ENCODE measurements at regions not wholly inside any gene's neighbourhood (a gene's known extent, or its start where the extent isn't known, plus 50 kb on each side); places are given as distances from the start of the nearest gene placed in this dataset.
"Not testable (repeated sequence)": the region's sequence is repeated elsewhere in the genome, so short reads cannot be mapped to it uniquely, and the experiment has no call there.

GRCh38 chr6:109252261-109253041 lies 129.8 kb downstream of the CD164 start:
- DNase-seq, result no peak

DNA sequence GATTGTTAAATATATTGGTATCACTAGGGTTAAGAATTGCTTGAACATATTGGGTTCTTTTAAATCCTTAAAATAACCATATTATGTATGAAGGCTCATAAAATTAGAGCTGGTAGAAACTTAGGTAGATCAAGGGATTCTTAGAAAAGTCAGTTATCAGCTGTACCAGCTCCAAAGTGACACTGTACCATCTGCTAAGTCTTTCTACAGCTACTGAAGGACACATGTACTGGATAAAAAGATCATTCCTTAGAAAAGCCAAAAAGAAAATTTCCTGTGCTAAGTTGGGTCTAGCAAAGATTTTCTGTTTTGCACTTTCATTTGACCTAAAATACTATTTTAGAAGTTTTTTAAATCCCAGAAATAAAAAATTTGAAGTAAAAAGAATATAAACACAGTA lies 130.4 kb downstream of the CD164 start:
- no peak for DNase-seq

DNA sequence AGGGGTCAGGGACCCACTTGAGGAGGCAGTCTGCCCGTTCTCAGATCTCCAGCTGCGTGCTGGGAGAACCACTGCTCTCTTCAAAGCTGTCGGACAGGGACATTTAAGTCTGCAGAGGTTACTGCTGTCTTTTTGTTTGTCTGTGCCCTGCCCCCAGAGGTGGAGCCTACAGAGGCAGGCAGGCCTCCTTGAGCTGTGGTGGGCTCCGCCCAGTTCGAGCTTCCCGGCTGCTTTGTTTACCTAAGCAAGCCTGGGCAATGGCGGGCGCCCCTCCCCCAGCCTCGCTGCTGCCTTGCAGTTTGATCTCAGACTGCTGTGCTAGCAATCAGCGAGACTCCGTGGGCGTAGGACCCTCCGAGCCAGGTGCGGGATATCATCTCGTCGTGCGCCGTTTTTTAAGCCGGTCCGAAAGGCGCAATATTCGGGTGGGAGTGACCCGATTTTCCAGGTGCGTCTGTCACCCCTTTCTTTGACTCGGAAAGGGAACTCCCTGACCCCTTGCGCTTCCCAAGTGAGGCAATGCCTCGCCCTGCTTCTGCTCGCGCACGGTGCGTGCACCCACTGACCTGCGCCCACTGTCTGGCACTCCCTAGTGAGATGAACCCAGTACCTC lies 131.6 kb downstream of the CD164 start:
- not testable (repeated sequence) for DNase-seq

DNA sequence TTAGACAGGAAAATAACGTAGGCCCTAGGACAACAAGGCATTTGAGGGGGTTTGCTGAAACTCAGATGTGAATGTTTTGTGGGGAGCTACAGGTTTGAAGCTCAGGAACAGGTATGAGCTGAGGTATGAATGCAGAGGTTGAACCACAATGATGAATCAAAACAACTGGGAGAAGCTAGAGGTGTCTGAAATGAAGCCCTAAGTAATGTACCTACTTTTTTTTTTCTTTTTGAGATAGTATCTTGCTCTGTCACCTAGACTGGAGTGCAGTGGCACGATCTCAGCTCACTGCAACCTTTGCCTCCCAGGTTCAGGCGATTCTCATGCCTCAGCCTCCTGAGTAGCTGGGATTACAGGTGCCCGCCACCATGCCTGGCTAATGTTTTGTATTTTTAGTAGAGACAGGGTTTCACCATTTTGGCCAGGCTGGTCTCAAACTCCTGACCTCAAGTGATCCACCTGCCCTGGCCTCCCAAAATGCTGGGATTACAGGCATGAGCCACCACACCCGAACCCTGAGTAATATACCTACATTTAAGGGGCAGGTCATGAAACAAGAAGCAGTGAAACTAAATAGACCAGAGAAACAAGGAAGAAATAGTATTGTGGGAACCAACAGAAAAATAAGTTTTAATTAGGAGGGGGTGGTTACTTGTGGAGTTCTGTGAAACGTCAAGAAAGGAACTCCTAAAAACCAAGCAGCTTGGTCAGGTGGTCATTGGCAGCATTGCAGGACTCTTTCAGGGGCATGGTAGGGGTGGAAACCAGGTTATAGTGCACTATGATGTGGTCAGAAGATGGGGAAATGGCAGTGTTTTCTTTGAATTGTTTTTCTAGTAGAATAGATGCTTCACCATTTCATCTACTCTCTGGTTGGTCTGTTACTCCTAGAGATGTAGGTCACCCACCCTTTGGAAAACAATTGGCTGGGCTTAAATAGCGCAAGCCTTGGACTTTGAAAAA lies 138.1 kb downstream of the CD164 start:
- no peak for DNase-seq

- DNase-seq, result no peak
These were observed 139.3 kb downstream of the CD164 start for GRCh38 chr6:109242925-109243324.

DNA sequence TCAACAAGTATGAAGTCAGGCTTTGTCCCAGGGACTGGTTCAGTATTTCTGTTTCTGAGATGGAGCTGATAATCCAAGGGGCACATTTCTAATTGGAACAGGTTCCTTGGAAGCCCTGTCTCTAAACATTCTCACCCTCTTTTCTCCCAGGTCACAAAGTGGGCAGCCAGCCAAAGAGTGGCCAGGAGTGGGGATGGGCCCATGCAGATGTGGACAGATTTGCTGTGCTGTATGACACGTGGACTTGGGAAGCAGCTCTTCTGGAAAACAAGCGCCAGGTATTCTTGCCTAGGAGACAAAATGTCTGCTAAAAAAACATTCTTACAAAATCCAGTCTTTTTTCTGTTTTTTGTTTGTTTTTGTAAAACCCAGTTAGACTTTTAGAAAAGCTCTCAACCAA lies 140.2 kb downstream of the CD164 start:
- DNase-seq, result no peak

GRCh38 chr6:109241199-109241598 lies 141.1 kb downstream of the CD164 start:
- no peak for DNase-seq

DNA sequence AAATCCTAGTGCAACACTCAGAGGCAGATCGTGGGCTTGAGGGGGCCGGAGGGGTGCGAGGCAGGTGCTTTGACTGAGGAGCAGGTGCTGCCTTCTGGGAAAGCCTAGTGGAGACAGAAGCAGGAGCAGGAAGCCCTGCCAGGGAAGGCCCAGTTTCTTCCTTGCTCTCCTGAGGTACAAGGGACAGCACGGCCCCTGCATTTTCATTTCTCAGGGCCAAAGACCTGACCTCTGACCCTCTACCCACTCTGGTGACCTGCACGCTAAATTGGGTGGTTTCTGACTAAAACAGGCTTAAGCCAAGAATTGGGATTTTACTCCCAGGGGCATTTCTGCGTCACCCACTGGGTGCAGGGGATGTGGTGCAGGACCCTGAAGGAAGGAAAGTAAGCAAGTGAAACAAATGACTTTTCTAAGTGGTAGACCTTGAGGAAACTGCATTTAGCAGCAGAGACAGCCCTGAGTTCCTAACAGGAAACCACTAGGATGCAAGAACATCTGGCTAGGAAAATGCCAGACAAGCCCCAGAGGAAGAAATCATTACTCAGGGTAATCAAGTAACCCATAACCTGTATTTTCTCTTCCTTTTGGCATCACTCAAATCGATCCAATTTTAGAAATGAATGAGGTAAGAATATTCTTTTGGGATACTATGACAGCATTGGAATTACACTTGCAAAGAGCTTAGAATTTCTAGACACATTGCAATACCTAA lies 141.7 kb downstream of the CD164 start:
- DNase-seq, result no peak

DNA sequence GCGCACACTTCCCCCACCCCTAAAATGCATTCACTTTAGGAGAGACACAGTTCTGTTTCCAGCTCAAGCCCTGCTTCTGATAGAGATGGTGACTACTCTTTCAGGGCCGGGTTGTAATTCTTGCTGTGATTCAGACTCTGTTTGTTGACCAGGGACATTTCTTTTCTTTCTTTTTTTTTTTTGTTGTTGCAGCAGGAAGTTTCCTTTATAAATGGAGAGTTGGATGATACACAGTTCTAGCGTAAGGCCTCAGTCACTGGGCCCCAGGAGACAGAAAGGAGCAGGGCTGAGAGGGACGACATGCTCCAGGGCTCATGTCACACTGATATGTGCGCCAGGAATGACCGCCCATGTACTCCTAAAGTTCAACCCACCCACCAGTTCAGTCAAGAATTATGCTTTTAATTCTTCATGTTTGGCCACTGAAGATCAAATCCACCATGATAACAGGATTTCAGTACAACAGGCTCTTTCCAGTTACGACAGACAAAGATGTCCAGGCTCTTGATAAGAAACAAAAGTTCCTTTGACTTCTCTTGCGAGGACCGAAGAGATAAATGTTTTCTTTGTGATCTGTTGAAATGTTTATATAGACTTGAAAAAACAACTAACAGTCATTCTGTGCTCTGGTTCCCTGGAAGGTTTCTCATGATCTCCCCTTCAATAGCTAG lies 142.5 kb downstream of the CD164 start:
- no peak for DNase-seq

DNA sequence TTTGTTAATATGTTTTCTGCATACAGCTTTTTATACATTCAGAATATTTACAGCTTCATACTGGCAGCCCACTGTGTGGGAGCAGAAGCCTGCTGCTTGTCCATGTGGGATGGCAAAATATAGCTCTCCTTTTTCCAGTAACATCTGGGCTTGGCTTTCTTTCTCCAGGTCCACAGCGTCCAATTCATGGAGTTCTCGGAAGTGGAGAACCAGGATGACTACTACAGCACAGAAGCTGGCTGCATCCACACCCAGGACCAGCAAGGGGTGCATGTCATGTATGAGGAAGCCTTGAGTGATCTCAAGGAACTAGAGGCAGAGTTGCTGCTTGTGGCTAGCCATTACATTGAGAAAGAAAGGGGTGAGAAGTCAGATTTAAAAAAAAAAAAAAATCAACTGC lies 143.1 kb downstream of the CD164 start:
- no peak for DNase-seq

DNA sequence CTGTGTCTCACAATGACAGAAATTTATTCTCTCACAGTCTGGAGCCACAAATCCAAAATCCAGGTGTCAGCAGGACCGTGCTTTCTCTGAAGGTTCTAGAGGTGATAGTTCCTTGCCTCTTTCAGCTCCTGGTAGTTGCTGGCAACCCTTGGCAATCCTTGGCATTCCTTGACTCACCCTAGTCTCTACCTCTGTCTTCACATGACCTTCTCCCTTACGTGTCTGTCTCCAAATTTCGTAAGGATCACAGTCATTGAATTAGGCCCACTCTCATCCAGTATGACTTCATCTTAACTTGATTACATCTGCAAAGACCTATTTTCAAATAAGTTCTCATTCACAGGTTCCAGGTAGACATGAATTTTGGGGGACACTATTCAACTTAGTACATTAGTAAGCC lies 143.1 kb downstream of the CEP57L1 start:
- DNase-seq, result no peak

- no peak for DNase-seq
These were observed 142.7 kb downstream of the CEP57L1 start for GRCh38 chr6:109237986-109238329.

DNA sequence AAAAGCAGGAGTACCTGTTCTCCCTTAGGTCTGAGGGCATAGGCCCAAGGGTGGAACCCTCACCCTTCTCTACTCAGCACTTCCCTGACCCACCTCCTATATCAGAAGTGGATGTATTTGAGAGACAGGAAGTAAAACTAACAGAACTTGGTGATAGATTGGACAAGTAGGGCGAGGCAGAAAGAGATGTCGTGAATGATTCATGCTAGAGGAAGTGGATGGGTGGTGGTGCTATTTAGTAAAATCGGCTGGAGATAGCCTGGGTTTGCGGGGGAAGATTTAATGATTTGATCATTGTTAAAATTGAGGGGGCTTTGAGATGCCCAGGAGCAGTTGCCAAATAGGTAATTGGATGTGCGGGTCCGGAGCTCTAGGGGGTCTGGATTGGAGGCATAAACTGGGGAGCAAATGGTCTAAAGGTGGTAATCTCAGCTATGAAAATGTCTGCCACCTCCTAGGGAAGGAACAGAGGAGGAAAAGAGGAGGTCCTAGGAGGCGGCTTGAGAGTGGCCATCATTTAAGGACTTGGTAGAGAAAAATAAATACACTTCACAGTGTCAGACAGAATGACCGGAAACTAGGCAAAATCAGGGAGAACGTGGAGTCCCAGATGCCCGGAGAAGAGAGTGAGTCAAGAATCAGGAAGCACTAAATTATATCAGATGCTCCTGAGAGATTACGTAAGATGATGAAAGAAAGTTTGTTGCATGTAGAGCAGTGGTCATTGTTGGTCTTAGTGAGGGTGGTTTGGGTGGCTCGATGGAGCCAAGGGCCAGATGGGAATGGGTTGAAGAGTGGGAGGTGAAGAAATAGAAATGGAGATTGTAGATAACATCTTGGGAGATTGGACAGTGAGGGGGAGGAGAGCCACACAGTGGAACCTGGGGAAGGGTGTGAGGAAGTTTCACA lies 142.0 kb downstream of the CEP57L1 start:
- no peak for DNase-seq

GRCh38 chr6:109236115-109237076 lies 141.1 kb downstream of the CEP57L1 start:
- DNase-seq, result no peak

- no peak for DNase-seq
These were observed 140.3 kb downstream of the CEP57L1 start for GRCh38 chr6:109235481-109236038.

GRCh38 chr6:109230453-109230852 lies 135.1 kb downstream of the CEP57L1 start:
- DNase-seq, result no peak

GRCh38 chr6:109229536-109229935 lies 134.2 kb downstream of the CEP57L1 start:
- DNase-seq, result no peak

DNA sequence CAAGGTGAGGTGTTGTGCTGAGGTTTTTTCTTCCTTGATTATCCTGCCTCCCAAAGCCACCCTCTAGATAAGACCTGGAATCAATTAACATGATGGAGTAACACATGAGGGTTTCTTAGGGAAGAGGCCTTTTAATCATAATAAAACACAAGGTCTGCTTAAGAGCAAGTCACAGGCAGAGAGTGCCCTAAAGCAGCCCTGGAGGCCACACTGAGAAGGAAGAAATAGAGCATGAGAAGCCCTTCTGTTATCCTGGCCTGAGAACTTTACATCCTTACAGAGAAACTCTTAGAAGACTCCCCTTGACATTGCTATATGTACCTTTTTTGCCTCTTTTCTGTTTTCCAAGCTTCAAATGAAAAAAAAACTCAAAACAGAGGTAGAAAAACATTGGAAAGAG lies 132.3 kb downstream of the CEP57L1 start:
- no peak for DNase-seq

GRCh38 chr6:109226353-109226752 lies 131.0 kb downstream of the CEP57L1 start:
- no peak for DNase-seq

DNA sequence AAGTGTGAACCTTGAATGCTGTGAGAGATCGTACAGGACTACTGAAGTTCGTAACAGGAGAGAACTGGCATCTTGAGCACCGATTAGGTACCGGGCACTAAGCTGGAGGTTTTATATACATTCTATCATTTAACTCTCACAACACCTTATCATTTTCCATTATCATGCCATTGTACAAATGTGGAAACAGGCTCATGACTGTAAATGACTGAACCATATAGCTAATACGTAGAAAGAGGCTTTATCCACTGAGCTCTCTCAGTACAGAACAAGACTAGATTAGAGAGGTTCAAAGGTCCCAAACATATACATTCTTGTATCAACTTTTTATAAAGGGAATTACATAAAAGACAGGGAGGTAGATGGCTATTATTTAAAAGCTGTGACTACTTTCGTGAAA lies 130.6 kb downstream of the CEP57L1 start:
- DNase-seq, result no peak
